ENCODE measurements at regions not wholly inside any gene's neighbourhood (a gene's known extent, or its start where the extent isn't known, plus 50 kb on each side); places are given as distances from the start of the nearest gene placed in this dataset.

GRCh38 chr10:29397221-29397620 is 108.4 kb downstream of the LYZL1 start:
- intact Hi-C loops (cut with DNase I): no loop called here
- WGBS, 3 donors: 42 to 72% (median 60%) methylated on average over 2 of the region's 2 CpGs

GRCh38 chr10:29403208-29403607 is 114.3 kb downstream of the LYZL1 start:
- no peaks in the 10 kb centered on the region for H3K4me1 ChIP-seq
- DNase-seq (no peak), ATAC-seq (no peak)
- no peak for TF ChIP-seq CTCF (IDR thresholded peaks at IDR 0.05)
- H3K36me3 ChIP-seq (ENCODE audit: insufficient read depth in 1 of 2, low read depth in 1 of 2): no peaks in the 10 kb centered on the region
- no peaks in the 10 kb centered on the region for H3K27me3 ChIP-seq (ENCODE audit: insufficient read depth in 3 of 3, low read length in 2 of 3)
- H3K27ac ChIP-seq: no peak overlapping the region
- intact Hi-C loops (cut with DNase I): no loop called here
- H3K4me3 ChIP-seq: no peak overlapping the region
- peaks cover 4% of the 10 kb centered on the region for H3K9me3 ChIP-seq

More at GRCh38 chr10:29397221-29397620, 108.4 kb downstream of the LYZL1 start:
- H3K4me3 ChIP-seq: no peak overlapping the region
- DNase-seq (no peak), ATAC-seq (no peak)
- TF ChIP-seq CTCF (IDR thresholded peaks at IDR 0.05): no peak
- H3K4me1 ChIP-seq: no peaks in the 10 kb centered on the region
- H3K27ac ChIP-seq: no peak overlapping the region
- H3K27me3 ChIP-seq (ENCODE audit: insufficient read depth in 3 of 3, low read length in 2 of 3): no peaks in the 10 kb centered on the region
- peaks cover 4% of the 10 kb centered on the region for H3K9me3 ChIP-seq
- H3K36me3 ChIP-seq (ENCODE audit: insufficient read depth in 1 of 2, low read depth in 1 of 2): no peaks in the 10 kb centered on the region

- peaks cover 24% of the 10 kb centered on the region for H3K4me1 ChIP-seq
- H3K9me3 ChIP-seq: no peaks in the 10 kb centered on the region
Observed at GRCh38 chr10:29407280-29407858, 118.5 kb downstream of the LYZL1 start.

More at GRCh38 chr10:29407280-29407858, 118.5 kb downstream of the LYZL1 start:
- Histone ChIP-seq H3K27me3 (ENCODE audit: insufficient read depth in 3 of 3, low read length in 2 of 3) (no peaks in the 10 kb centered on the region), H3K4me3 (no peak overlapping the region), H3K36me3 (ENCODE audit: insufficient read depth in 1 of 2, low read depth in 1 of 2) (no peaks in the 10 kb centered on the region), H3K27ac (no peak overlapping the region)
- no peak for TF ChIP-seq CTCF (IDR thresholded peaks at IDR 0.05)
- no peak for ATAC-seq
- no peak for DNase-seq
- intact Hi-C loops (cut with DNase I): no loop called here
- WGBS, 3 donors: 95 to 97% (median 97%) methylated on average over 2 of the region's 2 CpGs

Data from psoas muscle (tissue), 7 donors.